ENCODE measurements at regions not wholly inside any gene's neighbourhood (a gene's known extent, or its start where the extent isn't known, plus 50 kb on each side); places are given as distances from the start of the nearest gene placed in this dataset.

- H3K4me1 ChIP-seq (ENCODE audit: control insufficient read depth in 1 of 2, insufficient read depth in 2 of 2, low read depth in 1 of 2, low read length in 1 of 2): peaks cover 3 to 8% of the 10 kb centered on the region in 2 experiments; a peak in 2 of 4 replicates
- peak overlapping the region in 1 of 2 experiments; percentile 62; a peak in 1 of 4 replicates for H3K27ac ChIP-seq (ENCODE audit: low read depth in 2 of 2, low read length in 1 of 2)
- no peak for TF ChIP-seq CHD2 (IDR thresholded peaks at IDR 0.05; ENCODE audit: low read length, partially characterized antibody)
- TF ChIP-seq FOXJ3 (CRISPR knock-in tag; IDR thresholded peaks at IDR 0.05): no peak
- TF ChIP-seq EZH2phosphoT487 (IDR thresholded peaks at IDR 0.05; ENCODE audit: borderline replicate concordance, low read depth): no peak
- no peak for TF ChIP-seq NFIC (IDR thresholded peaks at IDR 0.05; ENCODE audit: borderline replicate concordance)
- TF ChIP-seq MXI1 (IDR thresholded peaks at IDR 0.05; ENCODE audit: low read depth, low read length): no peak
- no peak for TF ChIP-seq RAD21 (IDR thresholded peaks at IDR 0.05; ENCODE audit: low read length)
- TF ChIP-seq POLR2AphosphoS5 (IDR thresholded peaks at IDR 0.05; ENCODE audit: low read depth, low read length): no peak
- TF ChIP-seq IRF3 (IDR thresholded peaks at IDR 0.05; ENCODE audit: low read depth, low read length): no peak
- no peak for TF ChIP-seq NRF1 (IDR thresholded peaks at IDR 0.05; ENCODE audit: low read depth, low read length)
- TF ChIP-seq MEF2A (IDR thresholded peaks at IDR 0.05; ENCODE audit: borderline replicate concordance, low read depth): no peak
- TF ChIP-seq RCOR1 (IDR thresholded peaks at IDR 0.05; ENCODE audit: low read length): no peak
- no peak for TF ChIP-seq JUND (IDR thresholded peaks at IDR 0.05)
- no peak for TF ChIP-seq ZBTB33 (IDR thresholded peaks at IDR 0.05; ENCODE audit: borderline replicate concordance, low read depth)
- no peak for TF ChIP-seq ELF1 (IDR thresholded peaks at IDR 0.05)
- TF ChIP-seq YY1 (IDR thresholded peaks at IDR 0.05; ENCODE audit: low read depth): no peak
- no peak for TF ChIP-seq CTCF (IDR thresholded peaks at IDR 0.05)
- TF ChIP-seq USF1 (IDR thresholded peaks at IDR 0.05; ENCODE audit: borderline replicate concordance, low read depth): no peak
- TF ChIP-seq SMC3 (IDR thresholded peaks at IDR 0.05; ENCODE audit: low read depth, low read length): no peak
- no peaks in the 10 kb centered on the region for H3K9me3 ChIP-seq
- no peaks in the 10 kb centered on the region for H3K27me3 ChIP-seq (ENCODE audit: insufficient read depth)
- ChIA-PET POLR2A (interaction anchor here (0.6 kb wide), 1 partner anchor 31 kb away, joined by 3 read pairs; no protein-coding TSS in a partner anchor), CTCF (no interaction called here)
- H3K36me3 ChIP-seq (replicated peaks in 1 of 2; ENCODE audit: control insufficient read depth in 1 of 2, insufficient read depth in 2 of 2, low read length in 1 of 2): no peaks in the 10 kb centered on the region
- H2AFZ ChIP-seq (ENCODE audit: low read depth): no peak overlapping the region
- DNase-seq: no peak
- H3K4me3 ChIP-seq (ENCODE audit: low read depth in 2 of 2, low read length in 1 of 2): no peak overlapping the region
- H3K9ac ChIP-seq: no peak overlapping the region
- peaks cover 3% of the 10 kb centered on the region for H3F3A ChIP-seq (replicated peaks; ENCODE audit: insufficient read depth)
- WGBS (ENCODE audit: low lambda C conversion rate): 92% methylated on average over 9 of the region's 9 CpGs
- H4K20me1 ChIP-seq (ENCODE audit: insufficient read depth): no peaks in the 10 kb centered on the region
- H3K79me2 ChIP-seq (ENCODE audit: insufficient read depth): no peaks in the 10 kb centered on the region
- H3K9me2 ChIP-seq: no peaks in the 10 kb centered on the region
- H3K4me2 ChIP-seq: no peak overlapping the region
Observed at GRCh38 chr6:151180330-151181048, 59.3 kb upstream of the AKAP12 start.
